K562 (cell line): ENCODE measurements at regions not wholly inside any gene's neighbourhood (a gene's known extent, or its start where the extent isn't known, plus 50 kb on each side); places are given as distances from the start of the nearest gene placed in this dataset.

Source experiments
- ATAC-seq: fragments of 200-7000 bp; cut with Tn5 transposase; 3 replicates; pipeline ENCODE4 v1.9.1; 2020; ENCODE audit warnings: moderate library complexity
- BruUV-seq: library from RNA; stranded (reverse); fragments of 400-500 nt; replicated peaks from 2 replicates; lab custom pipeline; 2021; lab: Mats Ljungman, UMichigan
- CTCF ChIA-PET: fragments of 300-600 bp; formaldehyde crosslinking; extraction: SDS; loops from one replicate; lab custom pipeline; 2021; ENCODE audit warnings: low intra/inter-chr PET ratio; lab: Yijun Ruan, JAX
- POLR2A ChIA-PET: fragments of 300-600, 350-650 bp; sonication (Branson Sonifier 250); formaldehyde crosslinking; extraction: SDS; loops from one replicate; lab custom pipeline; 2021; ENCODE audit warnings: antibody characterized with exemption, inconsistent platforms; lab: Yijun Ruan, JAX
- DNase-seq, 4 experiments: peaks; one replicate each; pipeline versions ENCODE4 v3.0.0 to v3.0.0-alpha.2; 2011 to 2018; ENCODE audit warnings: low spot score in 3 of 4, mixed read lengths in 3 of 4; ENCODE audit errors: extremely low read depth in 1 of 4
- FAIRE-seq: peaks from 2 replicates; lab custom pipeline; 2011; peaks lifted over from hg19 to GRCh38; lab: Jason Lieb, UNC
- H2AFZ ChIP-seq: 2 replicates; pipeline ENCODE4 v1.6.0; 2011; ENCODE audit warnings: low read depth, low read length, control low read depth, inconsistent platforms
- H3K27ac ChIP-seq: fragments of 200-600 bp; 3 replicates; pipeline ENCODE4 v1.8.0; 2011; ENCODE audit warnings: low read depth, mild to moderate bottlenecking, control low read depth, inconsistent platforms, low read length, moderate library complexity, mixed read lengths; ENCODE audit errors: extremely low read depth
- H3K27me3 ChIP-seq, 2 experiments: fragments of 300-600 bp in 1 of 2; 2 replicates in 1 of 2; 3 replicates in 1 of 2; pipeline versions ENCODE4 v1.6.0 to v1.8.0; 2011; ENCODE audit warnings: inconsistent platforms in 2 of 2, low read length in 2 of 2, mild to moderate bottlenecking in 1 of 2, mixed read lengths in 1 of 2, moderate library complexity in 1 of 2; ENCODE audit not compliant: control insufficient read depth in 2 of 2, insufficient read depth in 2 of 2
- H3K36me3 ChIP-seq: fragments of 300-600 bp; 3 replicates; pipeline ENCODE4 v1.8.0; 2011; ENCODE audit warnings: mild to moderate bottlenecking, low read length, inconsistent platforms; ENCODE audit not compliant: control insufficient read depth, insufficient read depth
- H3K4me1 ChIP-seq, 2 experiments: fragments of 200-600 bp in 1 of 2; replicated peaks in 1 of 2; 2 replicates in 1 of 2; 3 replicates in 1 of 2; pipeline versions ENCODE4 v1.5.1 to v1.8.0; 2011; ENCODE audit warnings: inconsistent platforms in 2 of 2, low read length in 2 of 2, mild to moderate bottlenecking in 1 of 2, mixed read lengths in 1 of 2, moderate library complexity in 1 of 2; ENCODE audit not compliant: control insufficient read depth in 2 of 2, insufficient read depth in 2 of 2
- H3K4me2 ChIP-seq: 2 replicates; pipeline ENCODE4 v1.6.1; 2011; ENCODE audit warnings: low read length, control low read depth, inconsistent platforms, mixed read lengths; ENCODE audit not compliant: insufficient read depth
- H3K4me3 ChIP-seq: fragments of 200-600 bp; sonication (generic), shearing (Covaris generic); 2 replicates; pipeline ENCODE4 v1.5.1; 2016; ENCODE audit warnings: control low read depth, inconsistent platforms
- H3K79me2 ChIP-seq: fragments of 200-600 bp; 3 replicates; pipeline ENCODE4 v1.8.0; 2011; ENCODE audit warnings: low read length, inconsistent platforms; ENCODE audit not compliant: control insufficient read depth, insufficient read depth
- H3K9ac ChIP-seq, 2 experiments: 2 replicates each; pipeline versions ENCODE4 v1.6.0 to v1.6.1; 2011; ENCODE audit warnings: low read depth in 2 of 2, low read length in 2 of 2, control low read depth in 1 of 2, inconsistent platforms in 1 of 2, mild to moderate bottlenecking in 1 of 2, mixed read lengths in 1 of 2; ENCODE audit not compliant: insufficient read depth in 1 of 2
- H3K9me1 ChIP-seq: one replicate; pipeline ENCODE4 v1.6.0; 2011; ENCODE audit warnings: inconsistent platforms, mild to moderate bottlenecking, low read length, moderate library complexity; ENCODE audit not compliant: control insufficient read depth, insufficient read depth
- H3K9me3 ChIP-seq: replicated peaks from 2 replicates; pipeline ENCODE4 v1.5.1; 2011; ENCODE audit warnings: low read depth, low read length, inconsistent platforms; ENCODE audit not compliant: control insufficient read depth, insufficient read depth
- H4K20me1 ChIP-seq: replicated peaks from 2 replicates; pipeline ENCODE4 v1.6.1; 2011; ENCODE audit warnings: low read length, inconsistent platforms, mixed read lengths; ENCODE audit not compliant: control insufficient read depth, insufficient read depth
- KHSRP ChIP-seq: fragments of 450-650 bp; IDR thresholded peaks from 2 replicates; pipeline ENCODE4 v1.6.1; 2017
- MEF2A ChIP-seq: IDR thresholded peaks from 2 replicates; pipeline ENCODE4 v1.6.1; 2011; ENCODE audit warnings: low read depth, mild to moderate bottlenecking, low read length, moderate library complexity; ENCODE audit not compliant: control insufficient read depth
- RBM15 ChIP-seq: fragments of 200-400 bp; formaldehyde crosslinking; IDR thresholded peaks from 2 replicates; pipeline ENCODE4 v1.6.1; 2018; ENCODE audit warnings: mild to moderate bottlenecking, low read length, moderate library complexity; ENCODE audit not compliant: insufficient read depth
- RHOXF2B ChIP-seq: fragments of 250-450 bp; sonication (Bioruptor Pico); conservative IDR thresholded peaks from 2 replicates; pipeline ENCODE4 v1.5.1; 2021
- SMARCB1 ChIP-seq: IDR thresholded peaks from 2 replicates; pipeline ENCODE4 v1.6.1; 2011; ENCODE audit warnings: improper control_type of control experiment, low read depth; ENCODE audit not compliant: insufficient read length
- ZFPM2 ChIP-seq: fragments of 250-450 bp; sonication (Bioruptor Pico); IDR thresholded peaks from 2 replicates; pipeline ENCODE4 v1.5.1; 2022; ENCODE audit warnings: mild to moderate bottlenecking
- ZNF217 ChIP-seq: sonication (generic); formaldehyde crosslinking; IDR thresholded peaks from 2 replicates; pipeline ENCODE4 v1.8.0; 2022; ENCODE audit warnings: mild to moderate bottlenecking, missing genetic modification reagents
- ZNF384 ChIP-seq: IDR thresholded peaks from 2 replicates; pipeline ENCODE4 v1.6.1; 2012; ENCODE audit warnings: low read depth, low read length, improper control_type of control experiment
- ZNF644 ChIP-seq: fragments of 200-800 bp; sonication (Bioruptor generic); IDR thresholded peaks from 2 replicates; pipeline ENCODE4 v1.6.1; 2016; ENCODE audit warnings: low read depth, missing genetic modification characterization, missing compliant biosample characterization
- WGBS: fragments of 100-300 bp; shearing (Covaris generic); methylation state at CpG from one replicate; pipeline ENCODE4 v1.1.6; 2016; ENCODE audit warnings: low coverage, mixed read lengths; ENCODE audit not compliant: insufficient coverage; ENCODE audit errors: missing lambda C conversion rate; 5-methylcytosine and 5-hydroxymethylcytosine counted together
- in situ Hi-C: fragments of 300-500 bp; cut with MboI; formaldehyde crosslinking; loops from 4 replicates; pipeline ENCODE4 v1.15.0; 2018; ENCODE audit warnings: inconsistent platforms, mixed read lengths
- intact Hi-C: fragments of 100-400 bp; cut with micrococcal nuclease; formaldehyde crosslinking; loops from 2 replicates; pipeline ENCODE4 v1.14.2; 2022
- TF ChIP-seq, protein P1 (sequence below): fragments of 450-650 bp; IDR thresholded peaks from 2 replicates; pipeline ENCODE4 v1.6.1; 2017; ENCODE audit warnings: mild to moderate bottlenecking, moderate library complexity
- TF ChIP-seq, protein P2 (sequence below), 2 experiments: fragments of 250-450 bp in 1 of 2; fragments of 450-650 bp in 1 of 2; sonication (Bioruptor Pico) in 1 of 2; IDR thresholded peaks; 2 replicates each; pipeline versions ENCODE4 v1.6.1 to v1.8.0; 2016 to 2021; ENCODE audit warnings: mild to moderate bottlenecking in 2 of 2, moderate library complexity in 2 of 2, missing compliant biosample characterization in 1 of 2, missing genetic modification characterization in 1 of 2

DNA sequence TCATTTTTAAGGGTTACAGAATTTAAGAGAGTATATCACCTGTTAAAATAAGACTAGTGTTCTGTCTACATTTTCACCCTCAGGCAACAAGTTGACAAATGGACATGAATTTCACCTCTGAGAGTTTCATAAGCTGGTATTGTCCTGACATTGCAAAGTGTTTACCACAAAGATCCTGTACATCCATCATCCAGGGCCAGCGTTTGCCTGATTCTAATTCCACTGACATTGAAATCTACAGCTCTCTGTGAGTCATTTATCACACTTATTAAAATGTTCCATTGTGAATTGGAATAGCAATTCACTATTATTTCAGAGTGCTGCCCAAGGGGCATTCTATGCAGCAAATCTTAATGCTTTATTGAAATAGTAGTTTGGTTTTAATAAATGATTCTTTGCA, 1499.4 kb upstream of the PCDH7 start:
- H3K4me1 ChIP-seq, result no peaks in the 10 kb centered on the region
- H3K4me3 ChIP-seq, result no peak overlapping the region
- no peak for FAIRE-seq
- intact Hi-C loops, result no loop called here
- no peak overlapping the region for H3K4me2 ChIP-seq
- no peaks in the 10 kb centered on the region for H3K36me3 ChIP-seq
- TF ChIP-seq ZNF217 (CRISPR knock-in tag) (no peak), MEF2A (no peak), KHSRP (no peak), RHOXF2B (no peak), ZNF644 (tag) (no peak), ZFPM2 (no peak), SMARCB1 (no peak), ZNF384 (no peak), RBM15 (no peak)
- TF ChIP-seq, protein P1, sequence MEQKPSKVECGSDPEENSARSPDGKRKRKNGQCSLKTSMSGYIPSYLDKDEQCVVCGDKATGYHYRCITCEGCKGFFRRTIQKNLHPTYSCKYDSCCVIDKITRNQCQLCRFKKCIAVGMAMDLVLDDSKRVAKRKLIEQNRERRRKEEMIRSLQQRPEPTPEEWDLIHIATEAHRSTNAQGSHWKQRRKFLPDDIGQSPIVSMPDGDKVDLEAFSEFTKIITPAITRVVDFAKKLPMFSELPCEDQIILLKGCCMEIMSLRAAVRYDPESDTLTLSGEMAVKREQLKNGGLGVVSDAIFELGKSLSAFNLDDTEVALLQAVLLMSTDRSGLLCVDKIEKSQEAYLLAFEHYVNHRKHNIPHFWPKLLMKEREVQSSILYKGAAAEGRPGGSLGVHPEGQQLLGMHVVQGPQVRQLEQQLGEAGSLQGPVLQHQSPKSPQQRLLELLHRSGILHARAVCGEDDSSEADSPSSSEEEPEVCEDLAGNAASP, result no peak
- TF ChIP-seq, protein P2, sequence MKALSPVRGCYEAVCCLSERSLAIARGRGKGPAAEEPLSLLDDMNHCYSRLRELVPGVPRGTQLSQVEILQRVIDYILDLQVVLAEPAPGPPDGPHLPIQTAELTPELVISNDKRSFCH (CRISPR knock-in tag; IDR thresholded peaks at IDR 0.05), result no peak
- TF ChIP-seq, protein P2 (tag; IDR thresholded peaks at IDR 0.05), result no peak
- no peaks in the 10 kb centered on the region for H3K9me1 ChIP-seq
- H4K20me1 ChIP-seq, result no peaks in the 10 kb centered on the region
- no peak for ATAC-seq
- ChIA-PET POLR2A (no interaction called here), CTCF (no interaction called here)
- no peaks in the 10 kb centered on the region for H3K79me2 ChIP-seq
- DNase-seq, result no peak
- no peak overlapping the region for H3K9ac ChIP-seq
- in situ Hi-C loops, result no loop called here
- no TSS peak for BruUV-seq
- no peaks in the 10 kb centered on the region for H3K27me3 ChIP-seq
- H3K27ac ChIP-seq, result no peak overlapping the region
- H3K9me3 ChIP-seq, result no peaks in the 10 kb centered on the region
- no peak overlapping the region for H2AFZ ChIP-seq
- WGBS, result 0% methylated on average over 1 of the region's 1 CpG
